ENCODE measurements at regions not wholly inside any gene's neighbourhood (a gene's known extent, or its start where the extent isn't known, plus 50 kb on each side); places are given as distances from the start of the nearest gene placed in this dataset.

DNA sequence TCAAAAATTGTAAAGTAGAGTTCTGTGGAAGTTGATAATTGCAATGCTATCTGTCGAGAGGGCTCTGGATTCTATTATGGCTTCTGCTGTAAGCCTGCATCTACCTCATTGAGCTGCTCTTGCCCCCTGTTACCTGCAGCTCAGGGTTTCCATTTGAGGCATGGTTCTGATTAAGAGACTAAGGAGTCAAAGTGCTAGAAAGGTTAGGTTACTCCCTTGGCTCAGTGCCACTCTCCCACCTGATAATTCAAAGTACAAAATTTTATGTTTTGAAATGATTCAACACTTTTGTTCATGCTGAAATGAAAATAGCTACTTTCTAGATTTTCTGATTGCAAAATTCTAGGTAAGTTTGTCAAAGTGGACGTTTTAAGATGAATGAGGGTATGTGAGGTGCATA lies 220.5 kb upstream of the SATB1 start:
- Histone ChIP-seq H3K9me2 (ENCODE audit: insufficient read depth, low read length) (no peaks in the 10 kb centered on the region), H3K4me2 (ENCODE audit: low read length) (no peak overlapping the region), H2AFZ (ENCODE audit: low read length) (no peak overlapping the region), H3K9me3 (ENCODE audit: low read length) (0 out of 2 replicates have a peak, but pooled peaks cover 7% of the 10 kb centered on the region), H3K79me2 (ENCODE audit: insufficient read depth, low read depth, low read length) (no peaks in the 10 kb centered on the region), H4K20me1 (ENCODE audit: insufficient read depth, low read length) (no peaks in the 10 kb centered on the region), H3K4me3 (ENCODE audit: low read depth, low read length, poor library complexity, severe bottlenecking) (no peak overlapping the region), H3K36me3 (ENCODE audit: insufficient read depth, low read length) (no peaks in the 10 kb centered on the region), H3K27ac (ENCODE audit: low read depth, low read length, poor library complexity, severe bottlenecking) (no peak overlapping the region), H3K4me1 (ENCODE audit: insufficient read depth, low read length, poor library complexity, severe bottlenecking) (peaks cover 8% of the 10 kb centered on the region)
- BruUV-seq (replicated peaks) = no TSS peak
- POLR2A ChIA-PET = interaction anchor here (1.1 to 1.6 kb wide), 2 partner anchors 12 to 41 kb away, joined by 3 to 6 read pairs; no protein-coding TSS in a partner anchor
- CTCF ChIA-PET (ENCODE audit: unreplicated experiment) = no interaction called here
- no peak for DNase-seq (ENCODE audit: low spot score)
- TF ChIP-seq EZH2phosphoT487 (IDR thresholded peaks at IDR 0.05; ENCODE audit: borderline replicate concordance, low read depth, low read length) = no peak
- TF ChIP-seq, protein P1, sequence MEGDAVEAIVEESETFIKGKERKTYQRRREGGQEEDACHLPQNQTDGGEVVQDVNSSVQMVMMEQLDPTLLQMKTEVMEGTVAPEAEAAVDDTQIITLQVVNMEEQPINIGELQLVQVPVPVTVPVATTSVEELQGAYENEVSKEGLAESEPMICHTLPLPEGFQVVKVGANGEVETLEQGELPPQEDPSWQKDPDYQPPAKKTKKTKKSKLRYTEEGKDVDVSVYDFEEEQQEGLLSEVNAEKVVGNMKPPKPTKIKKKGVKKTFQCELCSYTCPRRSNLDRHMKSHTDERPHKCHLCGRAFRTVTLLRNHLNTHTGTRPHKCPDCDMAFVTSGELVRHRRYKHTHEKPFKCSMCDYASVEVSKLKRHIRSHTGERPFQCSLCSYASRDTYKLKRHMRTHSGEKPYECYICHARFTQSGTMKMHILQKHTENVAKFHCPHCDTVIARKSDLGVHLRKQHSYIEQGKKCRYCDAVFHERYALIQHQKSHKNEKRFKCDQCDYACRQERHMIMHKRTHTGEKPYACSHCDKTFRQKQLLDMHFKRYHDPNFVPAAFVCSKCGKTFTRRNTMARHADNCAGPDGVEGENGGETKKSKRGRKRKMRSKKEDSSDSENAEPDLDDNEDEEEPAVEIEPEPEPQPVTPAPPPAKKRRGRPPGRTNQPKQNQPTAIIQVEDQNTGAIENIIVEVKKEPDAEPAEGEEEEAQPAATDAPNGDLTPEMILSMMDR (conservative IDR thresholded peaks at IDR 0.05; ENCODE audit: low read length) = no peak
- intact Hi-C loops (cut with micrococcal nuclease; ENCODE audit: unreplicated experiment) = no loop called here

GRCh38 chr3:18643281-18643680 lies 218.1 kb upstream of the SATB1 start:
- intact Hi-C loops (cut with micrococcal nuclease; ENCODE audit: unreplicated experiment) = no loop called here
- Histone ChIP-seq H3K9me2 (ENCODE audit: insufficient read depth, low read length) (no peaks in the 10 kb centered on the region), H3K9me3 (ENCODE audit: low read length) (0 out of 2 replicates have a peak, but pooled peaks cover 7% of the 10 kb centered on the region), H3K4me2 (ENCODE audit: low read length) (no peak overlapping the region), H3K27ac (ENCODE audit: low read depth, low read length, poor library complexity, severe bottlenecking) (no peak overlapping the region), H2AFZ (ENCODE audit: low read length) (peak overlapping the region; percentile 66), H3K4me1 (ENCODE audit: insufficient read depth, low read length, poor library complexity, severe bottlenecking) (peaks cover 8% of the 10 kb centered on the region), H3K4me3 (ENCODE audit: low read depth, low read length, poor library complexity, severe bottlenecking) (no peak overlapping the region), H3K79me2 (ENCODE audit: insufficient read depth, low read depth, low read length) (no peaks in the 10 kb centered on the region), H3K36me3 (ENCODE audit: insufficient read depth, low read length) (no peaks in the 10 kb centered on the region), H4K20me1 (ENCODE audit: insufficient read depth, low read length) (no peaks in the 10 kb centered on the region)
- POLR2A ChIA-PET = interaction anchor here (0.6 to 1.2 kb wide), 2 partner anchors 10 to 43 kb away, joined by 3 to 4 read pairs; no protein-coding TSS in a partner anchor
- no peak for DNase-seq (ENCODE audit: low spot score)
- TF ChIP-seq, protein P1 (conservative IDR thresholded peaks at IDR 0.05; ENCODE audit: low read length) = no peak
- TF ChIP-seq EZH2phosphoT487 (IDR thresholded peaks at IDR 0.05; ENCODE audit: borderline replicate concordance, low read depth, low read length) = no peak
- no TSS peak for BruUV-seq (replicated peaks)
- CTCF ChIA-PET (ENCODE audit: unreplicated experiment) = no interaction called here

DNA sequence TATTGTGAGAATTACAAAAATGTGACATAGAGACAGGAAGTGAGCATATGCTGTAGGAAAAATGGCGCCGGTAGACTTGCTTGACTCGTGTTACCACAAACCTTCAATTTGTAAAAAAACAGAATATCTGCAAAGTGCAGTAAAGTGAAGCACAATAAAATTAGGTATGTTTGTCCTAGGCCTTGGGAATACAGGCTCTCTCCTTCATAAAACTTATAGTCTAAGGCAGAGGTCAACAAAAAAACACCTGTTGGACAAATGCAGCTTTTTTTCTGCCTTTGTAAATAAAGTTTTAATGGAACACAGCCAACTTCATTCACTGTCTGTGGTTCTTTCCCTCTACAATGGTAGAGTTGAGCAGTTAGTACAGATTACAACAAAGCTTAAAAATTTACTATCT lies 216.8 kb upstream of the SATB1 start:
- intact Hi-C loops (cut with micrococcal nuclease; ENCODE audit: unreplicated experiment) = no loop called here
- Histone ChIP-seq H3K4me2 (ENCODE audit: low read length) (no peak overlapping the region), H3K4me3 (ENCODE audit: low read depth, low read length, poor library complexity, severe bottlenecking) (no peak overlapping the region), H3K9me3 (ENCODE audit: low read length) (0 out of 2 replicates have a peak, but pooled peaks cover 7% of the 10 kb centered on the region), H3K79me2 (ENCODE audit: insufficient read depth, low read depth, low read length) (no peaks in the 10 kb centered on the region), H3K9me2 (ENCODE audit: insufficient read depth, low read length) (no peaks in the 10 kb centered on the region), H2AFZ (ENCODE audit: low read length) (no peak overlapping the region), H4K20me1 (ENCODE audit: insufficient read depth, low read length) (no peaks in the 10 kb centered on the region), H3K4me1 (ENCODE audit: insufficient read depth, low read length, poor library complexity, severe bottlenecking) (peaks cover 8% of the 10 kb centered on the region), H3K27ac (ENCODE audit: low read depth, low read length, poor library complexity, severe bottlenecking) (no peak overlapping the region), H3K36me3 (ENCODE audit: insufficient read depth, low read length) (no peaks in the 10 kb centered on the region)
- ChIA-PET CTCF (ENCODE audit: unreplicated experiment) (no interaction called here), POLR2A (interaction anchor here (1.0 to 1.2 kb wide), 3 partner anchors 8 to 71 kb away, joined by 3 to 4 read pairs (median 3); no protein-coding TSS in a partner anchor)
- no peak for TF ChIP-seq EZH2phosphoT487 (IDR thresholded peaks at IDR 0.05; ENCODE audit: borderline replicate concordance, low read depth, low read length)
- TF ChIP-seq, protein P1 (conservative IDR thresholded peaks at IDR 0.05; ENCODE audit: low read length) = no peak
- DNase-seq (ENCODE audit: low spot score) = no peak
- BruUV-seq (replicated peaks) = no TSS peak

Data from OCI-LY7 (cell line).